HepG2 (cell line): ENCODE measurements at regions not wholly inside any gene's neighbourhood (a gene's known extent, or its start where the extent isn't known, plus 50 kb on each side); places are given as distances from the start of the nearest gene placed in this dataset.

Experiments
- ATAC-seq: fragments of 200-7000 bp; cut with Tn5 transposase; 3 replicates; pipeline ENCODE4 v1.9.1; 2020; ENCODE audit warnings: mild to moderate bottlenecking, moderate library complexity
- BruUV-seq: library from RNA; stranded (reverse); fragments of 400-500 nt; replicated peaks from 2 replicates; lab custom pipeline; 2021; lab: Mats Ljungman, UMichigan
- CTCF ChIA-PET: fragments of 300-600 bp; formaldehyde crosslinking; extraction: SDS; loops from one replicate; lab custom pipeline; 2021; ENCODE audit warnings: low total read pairs, inconsistent platforms, low intra/inter-chr PET ratio; lab: Yijun Ruan, JAX
- POLR2A ChIA-PET: fragments of 350-600 bp; sonication (Branson Sonifier 250); formaldehyde crosslinking; loops from one replicate; lab custom pipeline; 2020; ENCODE audit warnings: antibody characterized with exemption, inconsistent platforms; lab: Yijun Ruan, JAX
- DNase-seq: peaks from one replicate; pipeline ENCODE4 v3.0.0-alpha.2; 2015; ENCODE audit warnings: low spot score
- FAIRE-seq: peaks from 3 replicates; lab custom pipeline; 2011; peaks lifted over from hg19 to GRCh38; lab: Jason Lieb, UNC
- H2AFZ ChIP-seq: one replicate; pipeline ENCODE4 v1.6.1; 2011; ENCODE audit warnings: low read length, inconsistent platforms
- H3K27ac ChIP-seq: fragments of 300-600 bp; 3 replicates; pipeline ENCODE4 v1.8.0; 2011; ENCODE audit warnings: mixed run types, mild to moderate bottlenecking, mixed read lengths, low read length, inconsistent platforms; ENCODE audit not compliant: insufficient read depth; ENCODE audit errors: extremely low read length
- H3K27me3 ChIP-seq, 2 experiments: fragments of 200-600 bp in 1 of 2; 2 replicates in 1 of 2; 3 replicates in 1 of 2; pipeline versions ENCODE4 v1.6.0 to v1.8.0; 2011; ENCODE audit warnings: low read length in 2 of 2, mild to moderate bottlenecking in 2 of 2, moderate library complexity in 2 of 2, inconsistent platforms in 1 of 2; ENCODE audit not compliant: insufficient read depth in 2 of 2, control insufficient read depth in 1 of 2
- H3K36me3 ChIP-seq, 2 experiments: fragments of 200-600 bp in 1 of 2; replicated peaks in 1 of 2; 2 replicates in 1 of 2; 3 replicates in 1 of 2; pipeline versions ENCODE4 v1.5.1 to v1.8.0; 2011; ENCODE audit warnings: low read length in 2 of 2, inconsistent platforms in 1 of 2; ENCODE audit not compliant: insufficient read depth in 2 of 2, control insufficient read depth in 1 of 2
- H3K4me1 ChIP-seq: 2 replicates; pipeline ENCODE4 v1.5.1; 2012; ENCODE audit warnings: low read length, inconsistent platforms; ENCODE audit not compliant: insufficient read depth
- H3K4me2 ChIP-seq: 2 replicates; pipeline ENCODE4 v1.6.0; 2011; ENCODE audit warnings: low read depth, low read length, inconsistent platforms
- H3K4me3 ChIP-seq, 3 experiments: fragments of 200-600 bp in 1 of 3; sonication (generic), shearing (Covaris generic) in 1 of 3; replicated peaks in 1 of 3; 2 replicates each; pipeline ENCODE4 v1.5.1; 2011 to 2016; ENCODE audit warnings: low read length in 3 of 3, inconsistent platforms in 2 of 3, low read depth in 2 of 3, mild to moderate bottlenecking in 2 of 3, control low read depth in 1 of 3, mixed read lengths in 1 of 3; ENCODE audit not compliant: insufficient read depth in 1 of 3
- H3K79me2 ChIP-seq: one replicate; pipeline ENCODE4 v1.6.1; 2011; ENCODE audit warnings: low read length, inconsistent platforms; ENCODE audit not compliant: insufficient read depth
- H3K9ac ChIP-seq: 2 replicates; pipeline ENCODE4 v1.6.0; 2011; ENCODE audit warnings: mild to moderate bottlenecking, low read depth, low read length, inconsistent platforms; ENCODE audit not compliant: insufficient read depth
- H3K9me3 ChIP-seq: 2 replicates; pipeline ENCODE4 v1.5.1; 2012; ENCODE audit warnings: mild to moderate bottlenecking, low read length
- H4K20me1 ChIP-seq: 2 replicates; pipeline ENCODE4 v1.6.0; 2011; ENCODE audit warnings: inconsistent platforms, mild to moderate bottlenecking, low read length, moderate library complexity; ENCODE audit not compliant: insufficient read depth
- CAMTA2 ChIP-seq: sonication (generic); formaldehyde crosslinking; IDR thresholded peaks from 2 replicates; pipeline ENCODE4 v1.4.0; 2020; ENCODE audit warnings: mild to moderate bottlenecking, missing genetic modification reagents, borderline replicate concordance
- CREM ChIP-seq, 2 experiments: sonication (generic) in 1 of 2; formaldehyde crosslinking in 1 of 2; IDR thresholded peaks; 2 replicates each; pipeline versions ENCODE4 v1.4.0 to v1.6.1; 2016 to 2020; ENCODE audit warnings: antibody characterized with exemption in 1 of 2, mild to moderate bottlenecking in 1 of 2, missing genetic modification reagents in 1 of 2
- HNRNPLL ChIP-seq: fragments of 200-400 bp; formaldehyde crosslinking; IDR thresholded peaks from 2 replicates; pipeline ENCODE4 v1.6.1; 2017; ENCODE audit warnings: mild to moderate bottlenecking, low read depth, low read length; ENCODE audit not compliant: poor library complexity, severe bottlenecking
- KAT7 ChIP-seq: IDR thresholded peaks from 2 replicates; pipeline ENCODE4 v1.6.1; 2018; ENCODE audit warnings: borderline replicate concordance, missing compliant biosample characterization
- MED13 ChIP-seq: sonication (generic); formaldehyde crosslinking; IDR thresholded peaks from 2 replicates; pipeline ENCODE4 v1.5.0; 2020; ENCODE audit warnings: missing genetic modification reagents
- MEF2D ChIP-seq: sonication (generic); formaldehyde crosslinking; IDR thresholded peaks from 2 replicates; pipeline ENCODE4 v1.5.1; 2020; ENCODE audit warnings: mild to moderate bottlenecking, missing genetic modification reagents
- MIER3 ChIP-seq: IDR thresholded peaks from 2 replicates; pipeline ENCODE4 v1.6.1; 2016; ENCODE audit warnings: missing compliant biosample characterization, borderline replicate concordance
- NFIB ChIP-seq: sonication (generic); formaldehyde crosslinking; IDR thresholded peaks from 2 replicates; pipeline ENCODE4 v1.9.0; 2021; ENCODE audit warnings: missing genetic modification reagents, mild to moderate bottlenecking, borderline replicate concordance
- NFRKB ChIP-seq: fragments of 450-650 bp; IDR thresholded peaks from 2 replicates; pipeline ENCODE4 v1.6.1; 2017
- PAWR ChIP-seq: sonication (generic); formaldehyde crosslinking; IDR thresholded peaks from 2 replicates; pipeline ENCODE4 v1.4.0; 2020; ENCODE audit warnings: missing genetic modification reagents, mild to moderate bottlenecking, borderline replicate concordance
- SKI ChIP-seq: fragments of 450-650 bp; IDR thresholded peaks from one replicate; pipeline ENCODE4 v1.6.1; 2018; ENCODE audit warnings: mild to moderate bottlenecking; ENCODE audit not compliant: partially characterized antibody
- SP140L ChIP-seq: sonication (generic); formaldehyde crosslinking; IDR thresholded peaks from 2 replicates; pipeline ENCODE4 v1.4.0; 2020; ENCODE audit warnings: missing genetic modification reagents, borderline replicate concordance
- YY1 ChIP-seq: IDR thresholded peaks from 2 replicates; pipeline ENCODE4 v1.6.1; 2011; ENCODE audit warnings: low read length, low read depth, moderate library complexity, mild to moderate bottlenecking; ENCODE audit not compliant: insufficient read depth, insufficient replicate concordance
- ZFP62 ChIP-seq: sonication (generic); formaldehyde crosslinking; IDR thresholded peaks from 2 replicates; pipeline ENCODE4 v1.4.0; 2020; ENCODE audit warnings: missing genetic modification reagents
- ZNF24 ChIP-seq: fragments of 450-650 bp; IDR thresholded peaks from 2 replicates; pipeline ENCODE4 v1.6.1; 2017; ENCODE audit warnings: antibody characterized with exemption, mild to moderate bottlenecking
- ZNF790 ChIP-seq: sonication (generic); formaldehyde crosslinking; IDR thresholded peaks from 2 replicates; pipeline ENCODE4 v1.8.0; 2022; ENCODE audit warnings: missing genetic modification reagents, mild to moderate bottlenecking, borderline replicate concordance
- ZSCAN21 ChIP-seq: sonication (generic); formaldehyde crosslinking; IDR thresholded peaks from 2 replicates; pipeline ENCODE4 v1.8.0; 2022; ENCODE audit warnings: mild to moderate bottlenecking, missing genetic modification reagents, moderate library complexity, borderline replicate concordance
- WGBS: methylation state at CpG from one replicate; pipeline ENCODE4 v1.1.6; 2017; ENCODE audit warnings: low lambda C conversion rate; 5-methylcytosine and 5-hydroxymethylcytosine counted together
- in situ Hi-C: cut with HindIII; loops from 2 replicates; pipeline ENCODE4 v1.10.0; 2017; ENCODE audit warnings: low pct_unique_long_range_greater_than_20kb; ENCODE audit not compliant: extremely low pct_ligation_motif_present
- intact Hi-C: fragments of 100-400 bp; cut with micrococcal nuclease; formaldehyde crosslinking; loops from one replicate; pipeline ENCODE4 v1.10.0; 2022; ENCODE audit not compliant: unreplicated experiment
- TF ChIP-seq, protein P1 (sequence below): sonication (generic); formaldehyde crosslinking; IDR thresholded peaks from 2 replicates; pipeline ENCODE4 v1.4.0; 2020; ENCODE audit warnings: missing genetic modification reagents, borderline replicate concordance
- TF ChIP-seq, protein P2 (sequence below): IDR thresholded peaks from 2 replicates; pipeline ENCODE4 v1.6.1; 2016; ENCODE audit warnings: low read depth, control low read depth
- TF ChIP-seq, protein P3 (sequence below): IDR thresholded peaks from 2 replicates; pipeline ENCODE4 v1.6.1; 2016

DNA sequence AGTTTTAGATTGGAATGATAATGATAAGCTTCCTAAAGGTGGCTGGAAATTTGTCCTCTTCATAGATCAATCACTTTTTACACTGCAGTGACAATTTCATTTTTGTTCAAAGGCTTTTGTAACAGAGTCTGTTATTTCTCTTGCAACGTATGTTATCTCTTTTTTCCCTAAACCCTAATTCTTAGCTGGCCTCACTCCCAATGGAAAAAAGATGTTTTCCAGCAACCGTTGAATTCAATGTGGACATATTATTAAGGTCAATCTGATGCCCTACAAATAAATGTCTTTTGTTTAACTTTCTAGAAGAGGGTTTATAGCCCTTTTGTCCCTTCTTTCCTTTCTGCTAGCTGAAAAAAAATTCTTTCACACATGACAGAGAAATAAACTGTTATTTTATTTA is 192.7 kb upstream of the NWD2 start:
- CTCF ChIA-PET = no interaction called here
- Histone ChIP-seq H3K36me3 (no peaks in the 10 kb centered on the region), H3K79me2 (no peaks in the 10 kb centered on the region), H3K9ac (no peak overlapping the region), H3K27ac (no peak overlapping the region), H4K20me1 (no peaks in the 10 kb centered on the region), H3K4me2 (no peak overlapping the region), H3K27me3 (no peaks in the 10 kb centered on the region), H3K4me1 (no peaks in the 10 kb centered on the region), H2AFZ (no peak overlapping the region), H3K9me3 (no peaks in the 10 kb centered on the region), H3K4me3 (no peak overlapping the region)
- WGBS = 0% methylated on average over 2 of the region's 2 CpGs
- no TSS peak for BruUV-seq
- no peak for DNase-seq
- intact Hi-C loops (no loop called here), in situ Hi-C loops (no loop called here)
- ATAC-seq = no peak
- TF ChIP-seq MED13 (CRISPR knock-in tag) (no peak), CAMTA2 (CRISPR knock-in tag) (no peak), PAWR (CRISPR knock-in tag) (no peak), CREM (IDR thresholded peaks at IDR 0.05) (no peak), CREM (CRISPR knock-in tag; IDR thresholded peaks at IDR 0.05) (no peak), ZSCAN21 (CRISPR knock-in tag) (no peak), NFIB (no peak), ZNF24 (no peak), ZFP62 (CRISPR knock-in tag) (no peak), MIER3 (CRISPR knock-in tag) (no peak), MEF2D (CRISPR knock-in tag) (no peak), YY1 (no peak), SP140L (CRISPR knock-in tag) (no peak), ZNF790 (CRISPR knock-in tag) (no peak), HNRNPLL (no peak), KAT7 (CRISPR knock-in tag) (no peak), SKI (no peak), NFRKB (no peak)
- TF ChIP-seq, protein P1, sequence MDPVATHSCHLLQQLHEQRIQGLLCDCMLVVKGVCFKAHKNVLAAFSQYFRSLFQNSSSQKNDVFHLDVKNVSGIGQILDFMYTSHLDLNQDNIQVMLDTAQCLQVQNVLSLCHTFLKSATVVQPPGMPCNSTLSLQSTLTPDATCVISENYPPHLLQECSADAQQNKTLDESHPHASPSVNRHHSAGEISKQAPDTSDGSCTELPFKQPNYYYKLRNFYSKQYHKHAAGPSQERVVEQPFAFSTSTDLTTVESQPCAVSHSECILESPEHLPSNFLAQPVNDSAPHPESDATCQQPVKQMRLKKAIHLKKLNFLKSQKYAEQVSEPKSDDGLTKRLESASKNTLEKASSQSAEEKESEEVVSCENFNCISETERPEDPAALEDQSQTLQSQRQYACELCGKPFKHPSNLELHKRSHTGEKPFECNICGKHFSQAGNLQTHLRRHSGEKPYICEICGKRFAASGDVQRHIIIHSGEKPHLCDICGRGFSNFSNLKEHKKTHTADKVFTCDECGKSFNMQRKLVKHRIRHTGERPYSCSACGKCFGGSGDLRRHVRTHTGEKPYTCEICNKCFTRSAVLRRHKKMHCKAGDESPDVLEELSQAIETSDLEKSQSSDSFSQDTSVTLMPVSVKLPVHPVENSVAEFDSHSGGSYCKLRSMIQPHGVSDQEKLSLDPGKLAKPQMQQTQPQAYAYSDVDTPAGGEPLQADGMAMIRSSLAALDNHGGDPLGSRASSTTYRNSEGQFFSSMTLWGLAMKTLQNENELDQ (CRISPR knock-in tag) = no peak
- TF ChIP-seq, protein P2, sequence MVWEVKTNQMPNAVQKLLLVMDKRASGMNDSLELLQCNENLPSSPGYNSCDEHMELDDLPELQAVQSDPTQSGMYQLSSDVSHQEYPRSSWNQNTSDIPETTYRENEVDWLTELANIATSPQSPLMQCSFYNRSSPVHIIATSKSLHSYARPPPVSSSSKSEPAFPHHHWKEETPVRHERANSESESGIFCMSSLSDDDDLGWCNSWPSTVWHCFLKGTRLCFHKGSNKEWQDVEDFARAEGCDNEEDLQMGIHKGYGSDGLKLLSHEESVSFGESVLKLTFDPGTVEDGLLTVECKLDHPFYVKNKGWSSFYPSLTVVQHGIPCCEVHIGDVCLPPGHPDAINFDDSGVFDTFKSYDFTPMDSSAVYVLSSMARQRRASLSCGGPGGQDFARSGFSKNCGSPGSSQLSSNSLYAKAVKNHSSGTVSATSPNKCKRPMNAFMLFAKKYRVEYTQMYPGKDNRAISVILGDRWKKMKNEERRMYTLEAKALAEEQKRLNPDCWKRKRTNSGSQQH (CRISPR knock-in tag) = no peak
- TF ChIP-seq, protein P3, sequence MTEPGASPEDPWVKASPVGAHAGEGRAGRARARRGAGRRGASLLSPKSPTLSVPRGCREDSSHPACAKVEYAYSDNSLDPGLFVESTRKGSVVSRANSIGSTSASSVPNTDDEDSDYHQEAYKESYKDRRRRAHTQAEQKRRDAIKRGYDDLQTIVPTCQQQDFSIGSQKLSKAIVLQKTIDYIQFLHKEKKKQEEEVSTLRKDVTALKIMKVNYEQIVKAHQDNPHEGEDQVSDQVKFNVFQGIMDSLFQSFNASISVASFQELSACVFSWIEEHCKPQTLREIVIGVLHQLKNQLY (CRISPR knock-in tag) = no peak
- no peak for FAIRE-seq
- POLR2A ChIA-PET = no interaction called here
